Stimulated activated CD4-positive, alpha-beta T cell treated with anti-CD3 and anti-CD28 coated beads, TNF-alpha, amount 100 ng/mL, for 48 hours (primary cell): ENCODE measurements at regions not wholly inside any gene's neighbourhood (a gene's known extent, or its start where the extent isn't known, plus 50 kb on each side); places are given as distances from the start of the nearest gene placed in this dataset.

Experiments used
- DNase-seq, 3 donors: peaks; one replicate each; pipeline ENCODE4 v3.0.0-alpha.2; 2020; ENCODE audit warnings: low read depth in 3 of 3

- DNase-seq: no peak
Measured at GRCh38 chr3:30263238-30263924, 343.0 kb upstream of the TGFBR2 start.

- no peak for DNase-seq
Measured at GRCh38 chr3:30263925-30264313, 342.5 kb upstream of the TGFBR2 start.

- no peak for DNase-seq
Measured at GRCh38 chr3:30266524-30266923, 339.9 kb upstream of the TGFBR2 start.

- DNase-seq: no peak
Measured at GRCh38 chr3:30268288-30268687, 338.1 kb upstream of the TGFBR2 start.

- no peak for DNase-seq
Measured at GRCh38 chr3:30269751-30270445, 336.5 kb upstream of the TGFBR2 start.

GRCh38 chr3:30271781-30272180, 334.6 kb upstream of the TGFBR2 start:
- no peak for DNase-seq

- no peak for DNase-seq
Measured at GRCh38 chr3:30273304-30274072, 332.9 kb upstream of the TGFBR2 start.

- DNase-seq: no peak
Measured at GRCh38 chr3:30277494-30277893, 328.9 kb upstream of the TGFBR2 start.

GRCh38 chr3:30281526-30281925, 324.9 kb upstream of the TGFBR2 start:
- no peak for DNase-seq

- no peak for DNase-seq
Measured at GRCh38 chr3:30282154-30282696, 324.2 kb upstream of the TGFBR2 start.

GRCh38 chr3:30285188-30286006, 321.0 kb upstream of the TGFBR2 start:
- DNase-seq: no peak

- DNase-seq: peak in 2 of 3 donors; percentile 3 to 5
Measured at GRCh38 chr3:30286007-30286669, 320.3 kb upstream of the TGFBR2 start.

- no peak for DNase-seq
Measured at GRCh38 chr3:30286811-30287210, 319.6 kb upstream of the TGFBR2 start.

- DNase-seq: no peak
Measured at GRCh38 chr3:30288830-30289229, 317.6 kb upstream of the TGFBR2 start.

- DNase-seq: no peak
Measured at GRCh38 chr3:30289324-30289723, 317.1 kb upstream of the TGFBR2 start.

- no peak for DNase-seq
Measured at GRCh38 chr3:30289766-30290165, 316.6 kb upstream of the TGFBR2 start.

GRCh38 chr3:30290479-30290878, 315.9 kb upstream of the TGFBR2 start:
- no peak for DNase-seq

GRCh38 chr3:30292192-30292893, 314.1 kb upstream of the TGFBR2 start:
- DNase-seq: no peak

- DNase-seq: no peak
Measured at GRCh38 chr3:30293621-30294240, 312.7 kb upstream of the TGFBR2 start.

- DNase-seq: no peak
Measured at GRCh38 chr3:30294241-30294667, 312.1 kb upstream of the TGFBR2 start.
